HepG2 (cell line): ENCODE measurements at regions not wholly inside any gene's neighbourhood (a gene's known extent, or its start where the extent isn't known, plus 50 kb on each side); places are given as distances from the start of the nearest gene placed in this dataset.

Source experiments
- ATAC-seq: fragments of 200-7000 bp; cut with Tn5 transposase; 3 replicates; pipeline ENCODE4 v1.9.1; 2020; ENCODE audit warnings: mild to moderate bottlenecking, moderate library complexity
- BruUV-seq: library from RNA; stranded (reverse); fragments of 400-500 nt; replicated peaks from 2 replicates; lab custom pipeline; 2021; lab: Mats Ljungman, UMichigan
- CTCF ChIA-PET: fragments of 300-600 bp; formaldehyde crosslinking; extraction: SDS; loops from one replicate; lab custom pipeline; 2021; ENCODE audit warnings: low total read pairs, inconsistent platforms, low intra/inter-chr PET ratio; lab: Yijun Ruan, JAX
- POLR2A ChIA-PET: fragments of 350-600 bp; sonication (Branson Sonifier 250); formaldehyde crosslinking; loops from one replicate; lab custom pipeline; 2020; ENCODE audit warnings: antibody characterized with exemption, inconsistent platforms; lab: Yijun Ruan, JAX
- DNase-seq: peaks from one replicate; pipeline ENCODE4 v3.0.0-alpha.2; 2015; ENCODE audit warnings: low spot score
- FAIRE-seq: peaks from 3 replicates; lab custom pipeline; 2011; peaks lifted over from hg19 to GRCh38; lab: Jason Lieb, UNC
- H2AFZ ChIP-seq: one replicate; pipeline ENCODE4 v1.6.1; 2011; ENCODE audit warnings: low read length, inconsistent platforms
- H3K27ac ChIP-seq: fragments of 300-600 bp; 3 replicates; pipeline ENCODE4 v1.8.0; 2011; ENCODE audit warnings: mixed run types, mild to moderate bottlenecking, mixed read lengths, low read length, inconsistent platforms; ENCODE audit not compliant: insufficient read depth; ENCODE audit errors: extremely low read length
- H3K27me3 ChIP-seq, 2 experiments: fragments of 200-600 bp in 1 of 2; 2 replicates in 1 of 2; 3 replicates in 1 of 2; pipeline versions ENCODE4 v1.6.0 to v1.8.0; 2011; ENCODE audit warnings: low read length in 2 of 2, mild to moderate bottlenecking in 2 of 2, moderate library complexity in 2 of 2, inconsistent platforms in 1 of 2; ENCODE audit not compliant: insufficient read depth in 2 of 2, control insufficient read depth in 1 of 2
- H3K36me3 ChIP-seq, 2 experiments: fragments of 200-600 bp in 1 of 2; replicated peaks in 1 of 2; 2 replicates in 1 of 2; 3 replicates in 1 of 2; pipeline versions ENCODE4 v1.5.1 to v1.8.0; 2011; ENCODE audit warnings: low read length in 2 of 2, inconsistent platforms in 1 of 2; ENCODE audit not compliant: insufficient read depth in 2 of 2, control insufficient read depth in 1 of 2
- H3K4me1 ChIP-seq: 2 replicates; pipeline ENCODE4 v1.5.1; 2012; ENCODE audit warnings: low read length, inconsistent platforms; ENCODE audit not compliant: insufficient read depth
- H3K4me2 ChIP-seq: 2 replicates; pipeline ENCODE4 v1.6.0; 2011; ENCODE audit warnings: low read depth, low read length, inconsistent platforms
- H3K4me3 ChIP-seq, 3 experiments: fragments of 200-600 bp in 1 of 3; sonication (generic), shearing (Covaris generic) in 1 of 3; replicated peaks in 1 of 3; 2 replicates each; pipeline ENCODE4 v1.5.1; 2011 to 2016; ENCODE audit warnings: low read length in 3 of 3, inconsistent platforms in 2 of 3, low read depth in 2 of 3, mild to moderate bottlenecking in 2 of 3, control low read depth in 1 of 3, mixed read lengths in 1 of 3; ENCODE audit not compliant: insufficient read depth in 1 of 3
- H3K79me2 ChIP-seq: one replicate; pipeline ENCODE4 v1.6.1; 2011; ENCODE audit warnings: low read length, inconsistent platforms; ENCODE audit not compliant: insufficient read depth
- H3K9ac ChIP-seq: 2 replicates; pipeline ENCODE4 v1.6.0; 2011; ENCODE audit warnings: mild to moderate bottlenecking, low read depth, low read length, inconsistent platforms; ENCODE audit not compliant: insufficient read depth
- H3K9me3 ChIP-seq: 2 replicates; pipeline ENCODE4 v1.5.1; 2012; ENCODE audit warnings: mild to moderate bottlenecking, low read length
- H4K20me1 ChIP-seq: 2 replicates; pipeline ENCODE4 v1.6.0; 2011; ENCODE audit warnings: inconsistent platforms, mild to moderate bottlenecking, low read length, moderate library complexity; ENCODE audit not compliant: insufficient read depth
- ARNT ChIP-seq: fragments of 450-650 bp; IDR thresholded peaks from 2 replicates; pipeline ENCODE4 v1.6.1; 2017
- ATF7 ChIP-seq, 2 experiments: fragments of 450-650 bp in 1 of 2; sonication (generic) in 1 of 2; formaldehyde crosslinking in 1 of 2; IDR thresholded peaks; 2 replicates each; pipeline versions ENCODE4 v1.4.0 to v1.6.1; 2016 to 2020; ENCODE audit warnings: antibody characterized with exemption in 1 of 2, mild to moderate bottlenecking in 1 of 2, missing genetic modification reagents in 1 of 2
- BHLHE40 ChIP-seq: IDR thresholded peaks from 2 replicates; pipeline ENCODE4 v1.6.1; 2011; ENCODE audit warnings: low read length, improper control_type of control experiment
- DMAP1 ChIP-seq: IDR thresholded peaks from 2 replicates; pipeline ENCODE4 v1.6.1; 2016
- HMGA1 ChIP-seq: sonication (generic); formaldehyde crosslinking; conservative IDR thresholded peaks from 2 replicates; pipeline ENCODE4 v1.4.0; 2020; ENCODE audit warnings: missing genetic modification reagents
- SNAPC2 ChIP-seq: sonication (generic); formaldehyde crosslinking; IDR thresholded peaks from 2 replicates; pipeline ENCODE4 v1.8.1; 2022; ENCODE audit warnings: mild to moderate bottlenecking, missing genetic modification reagents
- TCF12 ChIP-seq, 2 experiments: fragments of 450-650 bp in 1 of 2; sonication (generic) in 1 of 2; formaldehyde crosslinking in 1 of 2; IDR thresholded peaks; 2 replicates each; pipeline versions ENCODE4 v1.6.1 to v1.8.0; 2017 to 2022; ENCODE audit warnings: antibody characterized with exemption in 1 of 2, mild to moderate bottlenecking in 1 of 2, missing genetic modification reagents in 1 of 2, moderate library complexity in 1 of 2
- TEAD2 ChIP-seq: sonication (generic); formaldehyde crosslinking; IDR thresholded peaks from 2 replicates; pipeline ENCODE4 v1.9.0; 2021; ENCODE audit warnings: missing genetic modification reagents
- YY1 ChIP-seq: IDR thresholded peaks from 2 replicates; pipeline ENCODE4 v1.6.1; 2011; ENCODE audit warnings: low read length, low read depth, moderate library complexity, mild to moderate bottlenecking; ENCODE audit not compliant: insufficient read depth, insufficient replicate concordance
- ZFYVE20 ChIP-seq: sonication (generic); formaldehyde crosslinking; IDR thresholded peaks from 2 replicates; pipeline ENCODE4 v1.8.0; 2023; ENCODE audit warnings: low read depth, mild to moderate bottlenecking, moderate library complexity, missing genetic modification reagents, borderline replicate concordance
- ZNF20 ChIP-seq: sonication (generic); formaldehyde crosslinking; IDR thresholded peaks from 2 replicates; pipeline ENCODE4 v1.4.0; 2020; ENCODE audit warnings: mild to moderate bottlenecking, moderate library complexity, missing genetic modification reagents
- ZNF282 ChIP-seq: fragments of 450-650 bp; IDR thresholded peaks from 2 replicates; pipeline ENCODE4 v1.6.1; 2018; ENCODE audit not compliant: partially characterized antibody
- WGBS: methylation state at CpG from one replicate; pipeline ENCODE4 v1.1.6; 2017; ENCODE audit warnings: low lambda C conversion rate; 5-methylcytosine and 5-hydroxymethylcytosine counted together
- in situ Hi-C: cut with HindIII; loops from 2 replicates; pipeline ENCODE4 v1.10.0; 2017; ENCODE audit warnings: low pct_unique_long_range_greater_than_20kb; ENCODE audit not compliant: extremely low pct_ligation_motif_present
- intact Hi-C: fragments of 100-400 bp; cut with micrococcal nuclease; formaldehyde crosslinking; loops from one replicate; pipeline ENCODE4 v1.10.0; 2022; ENCODE audit not compliant: unreplicated experiment
- TF ChIP-seq, protein P1 (sequence below): sonication (generic); formaldehyde crosslinking; IDR thresholded peaks from 2 replicates; pipeline ENCODE4 v1.8.0; 2022; ENCODE audit warnings: mild to moderate bottlenecking, missing genetic modification reagents; ENCODE audit not compliant: insufficient replicate concordance
- TF ChIP-seq, protein P2 (sequence below): sonication (generic); formaldehyde crosslinking; IDR thresholded peaks from 2 replicates; pipeline ENCODE4 v1.5.1; 2020; ENCODE audit warnings: mild to moderate bottlenecking, missing genetic modification reagents, borderline replicate concordance
- TF ChIP-seq, protein P3 (sequence below): sonication (generic); IDR thresholded peaks from 2 replicates; pipeline ENCODE4 v1.6.1; 2016; ENCODE audit warnings: low read depth, borderline replicate concordance
- TF ChIP-seq, protein P4 (sequence below): IDR thresholded peaks from 2 replicates; pipeline ENCODE4 v1.6.1; 2012; ENCODE audit warnings: inconsistent platforms
- TF ChIP-seq, protein P5 (sequence below), 2 experiments: sonication (generic) in 1 of 2; formaldehyde crosslinking in 1 of 2; IDR thresholded peaks; 2 replicates each; pipeline versions ENCODE4 v1.4.0 to v1.6.1; 2016 to 2020; ENCODE audit warnings: borderline replicate concordance in 1 of 2, low read depth in 1 of 2, mild to moderate bottlenecking in 1 of 2, missing genetic modification reagents in 1 of 2

DNA sequence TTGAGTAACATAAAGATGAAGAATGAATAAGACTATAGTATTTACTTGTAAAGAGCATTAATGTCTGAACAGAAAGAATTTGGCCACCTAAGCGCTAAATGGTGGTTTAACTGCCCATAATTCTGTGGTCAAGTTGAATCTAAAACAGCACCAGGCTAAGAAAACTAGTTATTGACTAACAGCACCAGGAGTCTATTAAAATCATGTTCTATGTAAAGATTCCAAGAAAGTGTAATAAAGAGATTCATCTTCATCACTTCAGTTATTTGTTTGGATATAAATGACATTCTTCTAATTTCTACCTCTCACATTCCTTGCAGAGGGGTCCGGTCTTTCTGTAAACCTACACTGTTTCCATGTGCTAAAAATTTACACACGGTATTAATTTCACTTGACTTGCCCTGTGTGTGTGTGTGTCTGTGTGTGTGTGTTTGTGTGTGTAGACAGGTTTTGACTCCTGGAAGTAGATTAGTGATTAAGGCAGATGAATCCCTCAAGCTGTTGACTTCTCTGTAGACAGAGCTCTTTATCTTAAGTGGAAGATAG lies 84.4 kb downstream of the KLF6 start:
- no peak for FAIRE-seq
- in situ Hi-C loops (no loop called here), intact Hi-C loops (no loop called here)
- Histone ChIP-seq H3K36me3 (no peaks in the 10 kb centered on the region), H2AFZ (no peak overlapping the region), H3K4me3 (no peak overlapping the region), H3K9me3 (no peaks in the 10 kb centered on the region), H3K27me3 (peaks cover 1 to 20% of the 10 kb centered on the region in 2 experiments; a peak in 3 of 5 replicates), H4K20me1 (no peaks in the 10 kb centered on the region), H3K4me1 (peaks cover 14% of the 10 kb centered on the region), H3K9ac (no peak overlapping the region), H3K4me2 (no peak overlapping the region), H3K79me2 (no peaks in the 10 kb centered on the region), H3K27ac (no peak overlapping the region)
- BruUV-seq: no TSS peak
- DNase-seq: no peak
- WGBS: 2% methylated on average over 3 of the region's 3 CpGs
- ATAC-seq: no peak
- POLR2A ChIA-PET: no interaction called here
- CTCF ChIA-PET: no interaction called here
- no peak for TF ChIP-seq ZNF282
- TF ChIP-seq, protein P1, sequence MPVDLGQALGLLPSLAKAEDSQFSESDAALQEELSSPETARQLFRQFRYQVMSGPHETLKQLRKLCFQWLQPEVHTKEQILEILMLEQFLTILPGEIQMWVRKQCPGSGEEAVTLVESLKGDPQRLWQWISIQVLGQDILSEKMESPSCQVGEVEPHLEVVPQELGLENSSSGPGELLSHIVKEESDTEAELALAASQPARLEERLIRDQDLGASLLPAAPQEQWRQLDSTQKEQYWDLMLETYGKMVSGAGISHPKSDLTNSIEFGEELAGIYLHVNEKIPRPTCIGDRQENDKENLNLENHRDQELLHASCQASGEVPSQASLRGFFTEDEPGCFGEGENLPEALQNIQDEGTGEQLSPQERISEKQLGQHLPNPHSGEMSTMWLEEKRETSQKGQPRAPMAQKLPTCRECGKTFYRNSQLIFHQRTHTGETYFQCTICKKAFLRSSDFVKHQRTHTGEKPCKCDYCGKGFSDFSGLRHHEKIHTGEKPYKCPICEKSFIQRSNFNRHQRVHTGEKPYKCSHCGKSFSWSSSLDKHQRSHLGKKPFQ: no peak
- TF ChIP-seq ZFYVE20 (CRISPR knock-in tag): no peak
- TF ChIP-seq, protein P2, sequence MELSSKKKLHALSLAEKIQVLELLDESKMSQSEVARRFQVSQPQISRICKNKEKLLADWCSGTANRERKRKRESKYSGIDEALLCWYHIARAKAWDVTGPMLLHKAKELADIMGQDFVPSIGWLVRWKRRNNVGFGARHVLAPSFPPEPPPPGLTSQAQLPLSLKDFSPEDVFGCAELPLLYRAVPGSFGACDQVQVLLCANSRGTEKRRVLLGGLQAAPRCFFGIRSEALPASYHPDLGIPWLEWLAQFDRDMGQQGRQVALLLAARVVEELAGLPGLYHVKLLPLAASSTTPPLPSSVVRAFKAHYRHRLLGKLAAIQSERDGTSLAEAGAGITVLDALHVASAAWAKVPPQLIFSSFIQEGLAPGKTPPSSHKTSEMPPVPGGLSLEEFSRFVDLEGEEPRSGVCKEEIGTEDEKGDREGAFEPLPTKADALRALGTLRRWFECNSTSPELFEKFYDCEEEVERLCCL (CRISPR knock-in tag): no peak
- TF ChIP-seq, protein P3, sequence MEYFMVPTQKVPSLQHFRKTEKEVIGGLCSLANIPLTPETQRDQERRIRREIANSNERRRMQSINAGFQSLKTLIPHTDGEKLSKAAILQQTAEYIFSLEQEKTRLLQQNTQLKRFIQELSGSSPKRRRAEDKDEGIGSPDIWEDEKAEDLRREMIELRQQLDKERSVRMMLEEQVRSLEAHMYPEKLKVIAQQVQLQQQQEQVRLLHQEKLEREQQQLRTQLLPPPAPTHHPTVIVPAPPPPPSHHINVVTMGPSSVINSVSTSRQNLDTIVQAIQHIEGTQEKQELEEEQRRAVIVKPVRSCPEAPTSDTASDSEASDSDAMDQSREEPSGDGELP: no peak
- TF ChIP-seq YY1: no peak
- no peak for TF ChIP-seq SNAPC2
- no peak for TF ChIP-seq BHLHE40
- TF ChIP-seq ARNT: no peak
- TF ChIP-seq DMAP1 (CRISPR knock-in tag): no peak
- no peak for TF ChIP-seq HMGA1 (CRISPR knock-in tag)
- no peak for TF ChIP-seq ATF7 (IDR thresholded peaks at IDR 0.05)
- TF ChIP-seq ATF7 (CRISPR knock-in tag; IDR thresholded peaks at IDR 0.05): no peak
- TF ChIP-seq TEAD2 (CRISPR knock-in tag): no peak
- TF ChIP-seq, protein P4, sequence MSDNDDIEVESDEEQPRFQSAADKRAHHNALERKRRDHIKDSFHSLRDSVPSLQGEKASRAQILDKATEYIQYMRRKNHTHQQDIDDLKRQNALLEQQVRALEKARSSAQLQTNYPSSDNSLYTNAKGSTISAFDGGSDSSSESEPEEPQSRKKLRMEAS: no peak
- TF ChIP-seq, protein P5, sequence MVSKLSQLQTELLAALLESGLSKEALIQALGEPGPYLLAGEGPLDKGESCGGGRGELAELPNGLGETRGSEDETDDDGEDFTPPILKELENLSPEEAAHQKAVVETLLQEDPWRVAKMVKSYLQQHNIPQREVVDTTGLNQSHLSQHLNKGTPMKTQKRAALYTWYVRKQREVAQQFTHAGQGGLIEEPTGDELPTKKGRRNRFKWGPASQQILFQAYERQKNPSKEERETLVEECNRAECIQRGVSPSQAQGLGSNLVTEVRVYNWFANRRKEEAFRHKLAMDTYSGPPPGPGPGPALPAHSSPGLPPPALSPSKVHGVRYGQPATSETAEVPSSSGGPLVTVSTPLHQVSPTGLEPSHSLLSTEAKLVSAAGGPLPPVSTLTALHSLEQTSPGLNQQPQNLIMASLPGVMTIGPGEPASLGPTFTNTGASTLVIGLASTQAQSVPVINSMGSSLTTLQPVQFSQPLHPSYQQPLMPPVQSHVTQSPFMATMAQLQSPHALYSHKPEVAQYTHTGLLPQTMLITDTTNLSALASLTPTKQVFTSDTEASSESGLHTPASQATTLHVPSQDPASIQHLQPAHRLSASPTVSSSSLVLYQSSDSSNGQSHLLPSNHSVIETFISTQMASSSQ (IDR thresholded peaks at IDR 0.05; ENCODE audit: low read depth): no peak
- TF ChIP-seq, protein P5 (CRISPR knock-in tag; IDR thresholded peaks at IDR 0.05; ENCODE audit: borderline replicate concordance): no peak
- no peak for TF ChIP-seq TCF12 (IDR thresholded peaks at IDR 0.05)
- TF ChIP-seq TCF12 (CRISPR knock-in tag; IDR thresholded peaks at IDR 0.05): no peak
- no peak for TF ChIP-seq ZNF20
